GM21576 (cell line): ENCODE measurements at regions not wholly inside any gene's neighbourhood (a gene's known extent, or its start where the extent isn't known, plus 50 kb on each side); places are given as distances from the start of the nearest gene placed in this dataset.

Experiments used
- ATAC-seq: cut with Tn5 transposase; IDR thresholded peaks from one replicate; pipeline ENCODE4 v1.9.1; 2021; ENCODE audit warnings: mild to moderate bottlenecking, moderate library complexity; ENCODE audit not compliant: unreplicated experiment

DNA sequence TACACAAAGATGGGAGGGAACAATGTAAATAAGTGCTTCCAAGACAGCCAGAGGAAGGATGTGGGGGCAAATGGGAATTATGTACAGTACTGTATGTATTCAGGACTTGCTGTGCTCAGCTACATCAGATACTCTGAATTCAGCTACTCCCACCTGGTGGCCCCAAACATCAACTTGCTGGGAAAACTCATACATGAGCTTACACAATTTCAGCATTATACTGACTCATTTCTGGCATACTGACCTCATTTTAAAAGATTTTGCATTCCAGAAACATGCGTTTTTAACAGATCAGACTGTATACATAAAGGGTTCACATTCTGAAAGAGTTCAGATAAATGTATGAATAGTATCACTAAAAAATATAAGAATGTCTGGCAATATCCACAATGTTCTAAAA lies 59.7 kb downstream of the GPX5 start:
- no peak for ATAC-seq

DNA sequence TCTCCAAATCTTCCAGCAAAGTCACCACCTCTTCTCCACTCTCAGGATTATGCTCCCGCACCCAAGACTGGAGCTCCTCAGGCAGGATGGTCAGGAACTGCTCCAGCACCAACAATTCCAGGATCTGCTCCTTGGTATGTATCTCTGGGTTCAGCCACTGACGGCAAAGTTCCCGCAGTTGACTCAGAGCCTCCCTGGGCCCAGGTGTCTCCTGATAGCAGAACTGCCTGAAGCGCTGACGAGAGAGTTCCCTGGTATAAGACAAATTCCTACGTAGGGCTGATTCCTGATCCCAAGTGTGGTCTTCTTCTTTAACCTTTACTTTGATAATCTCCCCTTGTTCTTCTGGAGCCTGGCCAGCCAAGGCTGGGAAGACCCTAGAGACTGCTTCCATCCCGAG lies 60.6 kb downstream of the GPX5 start:
- ATAC-seq = no peak

DNA sequence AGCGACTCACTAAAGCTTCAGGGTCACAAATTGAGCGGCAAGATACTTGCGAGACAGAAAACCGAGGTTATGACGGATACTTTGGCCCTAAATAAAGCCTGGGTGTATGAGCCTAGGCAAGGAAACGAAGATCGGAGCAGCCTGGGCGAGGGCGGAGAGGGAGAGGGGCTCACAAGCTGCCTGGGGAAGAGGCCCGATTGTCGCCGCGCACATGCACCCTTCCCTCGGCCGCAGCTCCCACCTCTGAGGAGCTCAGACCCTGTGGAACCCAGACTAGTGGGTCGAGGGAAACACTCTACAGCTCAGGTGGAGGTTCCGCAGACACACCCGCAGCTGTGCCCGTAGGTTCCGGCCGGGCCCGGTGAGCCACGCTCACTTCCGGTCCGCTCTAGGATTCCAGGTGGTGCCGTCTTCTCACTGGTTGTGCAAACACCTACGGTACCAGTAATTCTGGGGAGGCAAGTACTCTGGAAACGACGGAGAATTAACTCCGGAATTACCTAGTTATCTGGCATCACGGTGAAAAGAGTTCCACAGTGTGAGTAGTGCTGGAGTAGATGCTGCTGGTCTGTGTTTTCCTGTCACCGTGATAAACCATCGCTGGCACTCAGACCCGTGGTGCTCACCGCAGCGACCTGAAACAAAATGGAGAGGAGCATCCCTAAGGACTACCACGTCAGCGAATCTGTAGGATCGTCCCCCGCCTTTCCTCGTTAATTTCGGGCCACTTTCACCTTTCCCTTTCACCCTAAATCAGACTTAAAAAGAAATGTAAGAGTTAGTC lies 61.5 kb downstream of the GPX5 start:
- ATAC-seq = peak; percentile 74

DNA sequence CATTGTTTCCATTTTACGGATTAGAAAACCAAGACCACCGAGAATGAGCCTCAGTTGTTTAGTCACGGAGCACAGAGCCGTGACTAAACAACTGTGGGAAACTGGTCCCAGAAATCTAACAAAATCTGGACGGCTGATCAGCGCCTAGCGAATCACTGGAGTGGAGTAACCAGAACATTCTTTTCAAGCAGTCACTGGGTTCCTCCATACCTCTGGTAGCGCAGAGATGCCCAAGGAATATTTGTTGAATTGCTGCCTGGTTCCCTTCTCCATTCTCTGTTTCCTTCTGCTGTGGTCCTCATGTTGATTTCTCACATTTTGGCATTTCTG lies 62.0 kb downstream of the GPX5 start:
- ATAC-seq = no peak

DNA sequence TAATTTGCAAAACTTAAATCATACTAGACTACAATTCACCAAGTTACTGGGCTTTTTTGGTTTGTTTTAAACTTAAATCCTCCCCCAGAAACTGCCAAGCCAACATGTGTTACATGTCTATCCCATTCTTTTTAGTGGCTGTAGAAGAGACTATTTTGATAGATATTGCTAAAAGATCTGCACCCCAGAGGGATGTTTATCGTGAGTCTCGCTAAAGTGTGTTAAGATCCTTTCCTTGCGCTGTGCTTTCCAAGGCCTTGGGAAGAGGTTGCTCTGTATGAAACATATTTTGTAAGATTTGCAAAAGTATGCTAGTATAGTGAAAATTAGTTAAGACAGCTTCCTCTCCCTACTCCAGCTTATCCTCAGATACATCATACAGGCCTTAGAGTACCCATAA lies 63.0 kb downstream of the GPX5 start:
- no peak for ATAC-seq

DNA sequence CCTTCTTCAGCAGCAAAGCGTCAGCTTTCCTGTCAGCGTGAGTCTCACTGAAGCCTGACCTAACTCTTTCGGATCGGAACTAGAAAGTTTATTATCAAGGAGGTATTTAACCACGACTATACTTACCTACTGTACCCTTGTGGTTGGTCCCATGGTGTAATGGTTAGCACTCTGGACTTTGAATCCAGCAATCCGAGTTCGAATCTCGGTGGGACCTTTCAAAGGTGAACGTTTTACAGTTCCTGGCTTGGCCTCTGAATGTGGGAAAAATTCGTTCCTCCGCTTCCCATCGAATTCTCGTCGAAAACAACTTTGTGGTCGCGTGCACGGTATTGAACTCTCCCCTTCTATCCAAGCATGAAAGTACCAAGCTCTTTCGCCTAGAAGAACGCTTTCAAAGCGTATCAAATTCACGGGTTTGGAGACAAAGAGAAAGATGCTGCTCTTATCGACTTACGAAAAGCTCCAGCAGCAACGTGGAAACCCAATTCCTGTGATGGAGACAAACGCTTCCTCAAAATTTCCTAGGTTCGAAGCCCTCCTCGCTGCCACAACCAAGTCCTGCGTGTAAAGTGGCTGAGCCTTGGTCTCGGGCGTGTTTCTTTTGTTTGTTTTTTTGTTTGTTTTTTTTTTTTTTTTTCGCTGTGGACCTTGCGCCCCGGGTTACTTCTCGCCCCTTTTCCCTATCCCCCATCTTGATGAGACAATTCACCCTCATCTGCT lies 63.7 kb downstream of the GPX5 start:
- ATAC-seq = peak; percentile 62

DNA sequence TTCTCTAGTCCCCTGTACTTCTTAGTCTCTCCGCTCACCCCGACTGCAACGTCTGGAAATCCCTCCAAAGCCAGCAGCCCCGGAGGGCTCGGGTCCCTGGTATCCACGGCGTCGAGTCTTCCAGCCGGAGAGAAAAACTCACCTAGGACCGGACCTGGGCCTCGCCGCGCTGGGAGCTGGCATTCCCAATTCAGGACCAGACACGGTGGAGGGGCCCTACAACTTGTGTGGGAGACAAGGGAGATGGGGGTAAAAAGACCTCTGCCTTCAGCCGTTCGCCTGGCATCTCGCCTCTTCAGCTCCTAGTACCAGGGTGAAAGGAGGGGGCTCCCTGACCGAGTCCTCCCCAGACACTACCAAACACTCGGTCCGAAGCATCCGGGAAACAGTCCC lies 64.3 kb downstream of the GPX5 start:
- no peak for ATAC-seq

DNA sequence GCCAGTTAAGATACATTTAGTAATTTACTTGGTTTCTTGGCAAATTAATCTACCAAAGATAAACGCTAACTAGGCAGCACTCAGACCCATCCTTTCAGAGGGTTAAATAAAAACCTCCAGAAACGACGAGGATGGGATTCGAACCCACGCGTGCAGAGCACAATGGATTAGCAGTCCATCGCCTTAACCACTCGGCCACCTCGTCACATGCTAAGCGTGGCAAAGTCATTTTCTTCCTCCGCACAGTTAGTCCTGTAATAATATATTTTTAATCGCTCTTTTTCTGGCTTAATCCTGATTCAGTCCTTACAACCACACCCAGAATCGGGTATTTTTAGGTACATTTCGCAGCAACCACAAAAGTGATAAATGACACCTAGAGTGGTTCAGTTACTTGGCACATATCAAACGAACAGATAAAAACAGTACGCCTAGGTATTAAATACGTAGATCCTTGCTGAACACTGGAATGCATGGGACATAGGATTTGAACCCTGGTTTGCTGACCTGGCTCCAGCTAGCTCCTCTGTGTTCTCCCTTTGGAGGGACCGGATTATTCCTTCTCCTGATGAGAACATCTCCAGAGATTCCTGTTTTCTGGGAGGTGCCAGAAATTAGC lies 71.6 kb downstream of the GPX5 start:
- ATAC-seq = no peak

DNA sequence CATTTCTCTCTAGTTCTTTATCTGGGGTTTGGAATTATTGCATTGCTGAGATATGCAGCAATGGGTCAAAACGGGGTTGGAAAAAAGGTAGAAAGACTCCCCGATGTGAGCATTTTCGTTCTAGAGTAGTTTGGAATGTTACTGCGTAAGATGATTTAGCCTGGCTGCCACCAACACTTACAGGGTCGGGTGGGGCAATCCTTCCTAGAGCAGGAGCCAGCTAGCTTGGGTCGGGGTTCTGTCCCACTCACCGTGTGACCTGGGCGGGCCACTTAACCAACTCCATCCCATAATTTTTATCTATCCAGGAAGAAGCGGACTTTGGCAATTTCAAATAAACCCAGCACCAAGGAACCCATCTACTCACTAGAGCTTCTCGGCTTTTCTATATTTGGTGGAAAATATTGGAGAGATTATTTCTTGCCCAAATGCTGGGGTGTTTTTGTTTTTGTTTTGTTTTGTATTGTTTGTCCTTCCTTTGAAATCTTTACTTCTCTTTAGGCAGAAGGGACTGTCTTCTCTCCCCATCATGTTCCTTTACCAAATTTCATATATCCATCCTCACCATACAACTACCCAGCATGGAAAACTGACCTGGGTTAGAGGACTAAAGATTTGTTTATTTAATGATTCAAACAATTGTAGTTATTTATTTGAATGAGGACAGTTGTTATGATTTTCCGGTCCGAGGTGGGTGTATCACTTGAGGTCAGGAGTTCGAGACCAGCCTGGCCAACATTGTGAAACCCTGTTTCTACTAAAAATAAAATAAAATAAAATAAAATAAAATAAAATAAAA lies 72.4 kb downstream of the GPX5 start:
- ATAC-seq = no peak

DNA sequence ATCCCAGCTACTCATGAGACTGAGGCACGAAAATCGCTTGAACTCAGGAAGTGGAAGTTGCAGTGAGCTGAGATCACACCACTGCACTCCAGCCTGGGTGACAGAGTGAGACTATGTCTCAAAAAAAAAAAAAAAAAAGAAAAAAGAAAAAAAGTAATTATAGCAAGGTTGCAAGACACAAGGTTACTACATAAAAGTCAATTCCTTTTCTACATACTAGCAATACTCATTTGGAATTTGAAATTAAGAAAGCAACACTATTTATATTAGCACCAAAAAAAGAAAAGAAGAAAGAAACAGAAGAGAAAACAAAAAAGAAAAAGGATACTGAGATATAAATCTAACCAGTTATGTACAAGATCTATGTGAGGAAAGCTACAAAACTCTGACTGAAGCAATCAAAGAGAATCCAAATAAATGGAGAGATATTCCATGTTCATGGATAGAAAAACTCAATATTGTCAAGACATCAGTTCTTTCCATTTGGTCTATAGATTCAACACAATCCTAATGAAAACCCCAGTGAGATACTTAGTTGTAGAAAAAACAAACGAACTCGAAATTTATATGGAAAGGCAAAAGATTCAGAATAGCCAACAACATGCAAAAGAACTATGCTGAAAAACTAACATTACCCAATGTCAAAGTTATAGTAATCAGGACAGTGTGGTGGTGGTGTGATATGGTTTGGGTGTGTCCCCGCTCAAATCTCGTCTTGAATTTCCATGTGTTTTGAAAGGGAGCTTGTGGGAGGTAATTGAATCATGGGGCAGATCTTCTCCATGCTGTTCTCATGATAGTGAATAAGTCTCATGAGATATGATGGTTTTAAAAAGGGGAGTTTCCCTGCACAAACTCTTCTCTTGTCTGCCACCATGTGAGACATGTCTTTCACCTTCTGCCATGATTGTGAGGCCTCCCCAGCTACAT lies 73.3 kb downstream of the GPX5 start:
- no peak for ATAC-seq

DNA sequence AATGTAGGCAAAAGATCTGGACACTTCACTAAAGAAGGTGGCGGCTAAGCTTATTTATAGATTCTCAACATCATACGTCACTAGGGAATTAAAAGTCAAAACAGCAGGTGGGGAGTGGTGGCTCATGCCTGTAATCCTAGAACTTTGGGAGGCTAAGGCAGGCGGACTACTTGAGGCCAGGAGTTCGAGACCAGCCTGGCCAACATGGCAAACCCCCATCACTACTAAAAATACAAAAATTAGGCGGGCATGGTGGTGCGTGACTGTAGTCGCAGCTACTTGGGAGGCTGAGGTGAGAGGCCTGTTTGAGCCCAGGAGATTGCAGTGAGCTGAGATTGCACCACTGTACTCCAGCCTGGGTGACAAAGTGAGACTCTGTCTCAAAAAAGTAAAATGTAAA lies 74.6 kb downstream of the GPX5 start:
- no peak for ATAC-seq

DNA sequence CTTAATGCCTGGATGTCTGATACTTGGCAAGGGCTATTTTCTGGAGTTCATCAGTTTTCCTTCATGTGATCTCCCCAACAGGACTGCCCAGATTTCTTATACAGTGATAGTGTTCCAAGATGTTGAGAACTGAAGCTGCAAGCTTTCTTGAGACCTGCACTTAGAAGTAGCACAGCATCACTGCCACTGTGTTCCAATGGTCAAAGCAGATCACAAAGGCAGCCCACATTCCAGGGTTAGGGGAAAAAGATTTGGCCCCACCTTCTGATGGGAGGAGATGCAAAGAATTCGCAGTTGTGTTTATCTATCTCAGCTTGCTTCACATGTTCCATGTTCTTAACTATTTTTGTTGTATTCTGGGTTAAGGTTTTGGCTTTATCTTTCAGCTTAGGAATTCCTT lies 78.2 kb downstream of the GPX5 start:
- no peak for ATAC-seq

DNA sequence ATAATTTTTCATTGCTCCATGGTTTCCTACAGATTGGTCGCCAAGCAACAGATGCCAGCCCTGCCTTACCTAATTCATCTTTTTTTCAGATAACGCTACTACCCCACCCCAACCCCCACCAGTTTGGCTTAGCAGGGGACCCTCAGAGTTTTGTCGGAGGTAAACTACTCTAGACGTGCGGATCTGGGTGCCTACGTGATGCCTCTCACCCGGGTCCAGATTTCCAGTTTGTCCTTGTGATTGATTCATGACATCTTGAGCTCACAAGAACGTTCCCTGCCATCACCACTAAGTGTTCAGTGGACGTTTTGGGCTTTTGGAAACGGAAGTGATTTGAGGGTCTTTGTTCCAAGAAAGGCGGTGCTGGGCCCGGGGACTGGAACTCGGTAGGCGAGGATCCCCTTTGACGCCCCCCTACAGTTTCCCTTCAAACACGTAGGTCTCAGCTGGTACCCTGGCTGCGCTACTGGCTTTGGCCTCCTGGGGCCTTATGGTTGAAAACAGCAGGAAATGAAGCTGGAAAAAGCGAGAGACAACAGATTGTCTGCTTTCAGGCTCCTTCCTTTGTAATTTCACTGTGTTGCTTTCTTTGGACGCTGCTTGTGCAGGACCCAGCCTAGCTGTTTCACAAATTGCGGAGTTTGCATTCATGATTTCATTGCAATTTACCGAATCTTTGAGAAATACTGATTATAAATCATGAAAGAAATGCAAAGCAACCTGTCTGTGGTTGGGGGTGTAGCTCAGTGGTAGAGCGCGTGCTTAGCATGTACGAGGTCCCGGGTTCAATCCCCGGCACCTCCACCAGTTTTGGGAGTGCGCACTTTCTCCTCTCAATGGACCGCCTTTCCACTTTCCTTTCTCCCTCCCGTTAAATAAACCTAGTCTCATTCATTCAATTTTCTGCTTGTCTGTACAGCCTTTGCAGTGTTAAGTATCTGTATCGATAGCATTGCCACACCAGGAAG lies 81.0 kb downstream of the GPX5 start:
- no peak for ATAC-seq

DNA sequence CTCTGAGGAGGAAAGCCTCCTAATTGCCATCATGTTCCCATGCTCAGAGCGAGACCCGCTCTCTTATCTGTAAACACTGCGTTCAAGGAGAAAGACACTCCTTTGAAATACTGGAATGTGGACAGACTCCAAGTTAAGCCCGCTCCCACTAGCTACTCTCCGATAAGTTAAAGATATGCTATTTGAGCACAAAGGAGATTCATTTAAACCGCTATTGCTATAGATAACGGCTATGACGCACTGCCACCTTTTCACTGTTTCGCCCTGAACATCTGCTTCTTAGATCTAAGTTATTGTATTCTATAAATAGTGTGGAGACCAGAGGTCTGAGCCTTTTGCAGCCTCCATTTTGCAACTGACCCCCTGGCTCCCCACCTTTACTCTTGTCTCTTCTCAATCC lies 82.3 kb downstream of the GPX5 start:
- ATAC-seq = no peak

DNA sequence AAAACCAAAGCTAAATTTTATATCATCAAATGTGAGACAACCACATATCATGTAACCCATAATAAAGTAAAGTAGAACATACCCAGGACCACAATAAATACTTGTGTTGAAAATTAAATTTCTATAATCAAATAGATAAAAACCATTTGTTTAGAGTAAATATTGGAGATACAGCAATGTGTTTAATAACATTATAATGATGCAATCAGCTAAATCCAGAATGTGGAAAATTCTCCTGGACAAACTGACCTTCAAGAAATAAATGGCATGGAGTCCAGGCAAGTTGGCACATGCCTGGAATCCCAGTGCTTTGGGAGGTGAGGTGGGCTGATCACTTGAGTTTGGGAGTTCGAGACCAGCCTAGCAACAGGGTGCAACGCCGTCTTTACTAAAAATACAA lies 84.0 kb downstream of the GPX5 start:
- ATAC-seq = no peak

DNA sequence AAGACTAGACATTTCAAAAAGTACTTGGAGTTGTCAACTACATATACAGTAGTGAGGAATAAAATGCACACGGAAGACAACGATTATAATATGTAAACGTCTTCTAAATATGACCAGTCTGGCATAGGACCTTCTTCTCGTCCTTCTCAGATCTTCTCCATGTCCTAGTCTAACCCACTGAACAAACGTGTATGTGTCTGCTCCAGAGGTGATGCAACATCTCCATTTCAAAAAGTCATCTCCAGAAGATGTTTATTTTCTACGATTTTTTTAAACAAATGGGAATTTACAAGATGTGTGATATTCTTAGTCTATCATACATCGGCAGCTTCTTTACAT lies 89.9 kb downstream of the GPX5 start:
- ATAC-seq = no peak

DNA sequence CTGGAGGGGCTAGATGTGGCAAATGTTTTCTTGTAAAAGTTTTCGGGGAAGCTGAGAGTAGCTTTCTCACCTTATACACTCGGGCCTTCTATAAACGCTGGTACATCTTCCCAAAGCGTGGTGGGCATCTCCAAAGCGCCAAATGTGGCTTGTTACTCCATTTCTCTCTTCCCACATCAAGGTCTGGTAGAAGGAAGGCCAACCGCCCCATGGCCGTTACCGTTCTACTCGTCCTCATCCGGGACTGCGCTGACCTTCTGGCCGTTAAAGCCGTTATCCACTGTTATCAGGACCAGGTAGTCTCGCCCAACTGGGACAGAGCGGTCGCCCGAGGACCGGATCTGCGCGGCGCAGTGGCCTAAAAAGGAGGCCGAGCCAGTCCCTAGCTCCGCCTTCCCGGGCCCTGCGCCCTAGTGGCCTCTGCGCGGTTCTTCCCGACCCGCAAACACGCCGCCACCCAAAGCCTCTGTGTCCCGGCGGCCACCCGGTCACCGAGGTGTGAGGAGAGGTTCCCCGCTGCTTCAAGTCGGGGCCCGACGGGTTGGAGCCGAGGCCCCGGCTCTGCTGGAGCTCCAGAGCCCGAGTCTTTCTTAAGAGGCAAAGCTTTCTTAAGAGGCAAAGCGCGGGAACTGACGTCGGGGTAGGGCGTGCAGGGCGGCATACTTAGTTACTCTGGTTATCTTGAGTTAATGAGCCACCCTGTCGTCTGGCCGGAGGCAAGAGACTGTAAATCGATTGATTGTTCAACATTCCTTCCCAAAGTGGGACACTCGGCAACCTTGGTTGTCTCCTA lies 90.5 kb downstream of the GPX5 start:
- no peak for ATAC-seq

DNA sequence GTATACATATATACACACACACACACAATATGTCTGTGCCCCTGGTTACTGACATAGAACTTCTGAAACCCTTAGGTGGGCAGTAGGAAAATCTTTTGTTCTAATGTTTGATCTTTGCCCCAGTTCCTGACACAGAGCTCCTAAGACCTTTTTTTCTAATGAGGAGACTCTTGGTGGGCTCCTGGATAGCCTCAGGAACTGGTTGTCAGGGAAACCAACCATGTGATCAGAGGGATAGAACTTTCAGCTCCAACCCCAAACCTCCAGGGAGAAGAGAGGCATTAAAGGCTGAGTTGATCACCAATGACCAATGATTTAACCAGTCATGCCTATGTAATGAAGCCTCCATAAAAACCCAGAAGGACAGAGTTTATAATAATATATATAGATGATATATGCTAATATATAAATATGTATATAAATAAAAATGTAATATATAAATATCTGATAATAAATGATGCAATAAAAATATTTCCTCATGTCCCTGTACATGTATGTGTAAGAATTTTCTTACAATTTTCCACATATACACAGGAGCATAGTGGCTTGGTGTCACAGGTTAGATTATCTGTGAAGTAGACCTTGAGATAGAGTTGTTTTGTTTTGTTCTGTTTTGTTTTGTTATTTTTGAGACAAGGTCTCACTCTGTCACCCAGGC lies 93.3 kb downstream of the GPX5 start:
- no peak for ATAC-seq
